Endothelial cell of umbilical vein (primary cell): ENCODE measurements at regions not wholly inside any gene's neighbourhood (a gene's known extent, or its start where the extent isn't known, plus 50 kb on each side); places are given as distances from the start of the nearest gene placed in this dataset.

Source experiments
- BruUV-seq: library from RNA; stranded (reverse); fragments of 400-500 nt; replicated peaks from 2 replicates; lab custom pipeline; 2021; lab: Mats Ljungman, UMichigan
- CTCF ChIA-PET: fragments of 300-600, 350-600 bp; sonication (Branson Sonifier 250); formaldehyde crosslinking; loops from one replicate; lab custom pipeline; 2021; ENCODE audit warnings: antibody characterized with exemption, inconsistent platforms; lab: Charles Lee
- POLR2A ChIA-PET: fragments of 300-600, 350-600 bp; sonication (Branson Sonifier 250); formaldehyde crosslinking; loops from one replicate; lab custom pipeline; 2021; ENCODE audit warnings: antibody characterized with exemption, inconsistent platforms; lab: Charles Lee
- DNase-seq: peaks from one replicate; pipeline ENCODE4 v3.0.0-alpha.2; 2011; ENCODE audit warnings: low read depth, low spot score
- FAIRE-seq: peaks from 2 replicates; lab custom pipeline; 2011; peaks lifted over from hg19 to GRCh38; lab: Jason Lieb, UNC
- H2AFZ ChIP-seq: 2 replicates; pipeline ENCODE4 v1.6.0; 2012; ENCODE audit warnings: low read depth, low read length, control low read depth, inconsistent platforms
- H3K27ac ChIP-seq: 2 replicates; pipeline ENCODE4 v1.5.1; 2011; ENCODE audit warnings: low read depth, mild to moderate bottlenecking, control low read depth, low read length, moderate library complexity; ENCODE audit not compliant: insufficient read depth
- H3K27me3 ChIP-seq, 2 experiments: 2 replicates each; pipeline versions ENCODE4 v1.6.0 to v1.6.1; 2011; ENCODE audit warnings: low read length in 2 of 2, mixed read lengths in 1 of 2; ENCODE audit not compliant: control insufficient read depth in 2 of 2, insufficient read depth in 2 of 2
- H3K36me3 ChIP-seq, 2 experiments: 2 replicates in 1 of 2; 3 replicates in 1 of 2; pipeline ENCODE4 v1.5.1; 2011; ENCODE audit warnings: low read length in 2 of 2, mild to moderate bottlenecking in 1 of 2, moderate library complexity in 1 of 2; ENCODE audit not compliant: control insufficient read depth in 2 of 2, insufficient read depth in 2 of 2; ENCODE audit errors: extremely low read depth in 1 of 2
- H3K4me1 ChIP-seq: 3 replicates; pipeline ENCODE4 v1.5.1; 2011; ENCODE audit warnings: mild to moderate bottlenecking, low read length; ENCODE audit not compliant: control insufficient read depth, insufficient read depth; ENCODE audit errors: extremely low read depth
- H3K4me2 ChIP-seq: 2 replicates; pipeline ENCODE4 v1.6.1; 2011; ENCODE audit warnings: low read length, control low read depth, mixed read lengths; ENCODE audit not compliant: insufficient read depth
- H3K4me3 ChIP-seq, 3 experiments: fragments of 200-600 bp in 1 of 3; sonication (generic), shearing (Covaris generic) in 1 of 3; replicated peaks in 1 of 3; 2 replicates each; pipeline ENCODE4 v1.5.1; 2011 to 2016; ENCODE audit warnings: control low read depth in 3 of 3, low read length in 3 of 3, mild to moderate bottlenecking in 2 of 3, inconsistent platforms in 1 of 3, low read depth in 1 of 3, moderate library complexity in 1 of 3; ENCODE audit not compliant: insufficient read depth in 1 of 3
- H3K79me2 ChIP-seq: 2 replicates; pipeline ENCODE4 v1.6.0; 2012; ENCODE audit warnings: low read length, inconsistent platforms; ENCODE audit not compliant: control insufficient read depth, insufficient read depth
- H3K9ac ChIP-seq: replicated peaks from 2 replicates; pipeline ENCODE3; 2011; ENCODE audit warnings: low read length, control low read depth; ENCODE audit not compliant: insufficient read depth; ENCODE audit errors: extremely low read depth
- H3K9me1 ChIP-seq: replicated peaks from 3 replicates; pipeline ENCODE4 v1.6.0; 2011; ENCODE audit warnings: mild to moderate bottlenecking, low read length; ENCODE audit not compliant: control insufficient read depth, insufficient read depth; ENCODE audit errors: extremely low read depth
- H3K9me3 ChIP-seq: replicated peaks from 2 replicates; pipeline ENCODE4 v1.5.1; 2012; ENCODE audit warnings: low read length, inconsistent platforms; ENCODE audit not compliant: control insufficient read depth, insufficient read depth
- H4K20me1 ChIP-seq: replicated peaks from 2 replicates; pipeline ENCODE3; 2011; ENCODE audit warnings: mild to moderate bottlenecking, low read length; ENCODE audit not compliant: control insufficient read depth, insufficient read depth; ENCODE audit errors: extremely low read depth
- EZH2 ChIP-seq: IDR thresholded peaks from 2 replicates; pipeline ENCODE4 v1.6.1; 2012; ENCODE audit warnings: borderline replicate concordance, low read depth, mild to moderate bottlenecking, moderate library complexity, low read length, inconsistent platforms; ENCODE audit not compliant: severe bottlenecking
- FOS ChIP-seq: IDR thresholded peaks from 2 replicates; pipeline ENCODE4 v1.6.1; 2011; ENCODE audit warnings: mild to moderate bottlenecking, low read length, moderate library complexity, borderline replicate concordance; ENCODE audit not compliant: insufficient read depth
- GATA2 ChIP-seq: IDR thresholded peaks from 2 replicates; pipeline ENCODE4 v1.7.0; 2011; ENCODE audit warnings: low read depth, mild to moderate bottlenecking, moderate library complexity, mixed read lengths, low read length; ENCODE audit not compliant: insufficient read length, insufficient read depth
- JUN ChIP-seq: IDR thresholded peaks from 2 replicates; pipeline ENCODE4 v1.6.1; 2011; ENCODE audit warnings: borderline replicate concordance, low read depth; ENCODE audit not compliant: insufficient read length, insufficient read depth
- MYC ChIP-seq: IDR thresholded peaks from one replicate; pipeline ENCODE4 v1.6.1; 2011; ENCODE audit warnings: mild to moderate bottlenecking, low read depth, low read length
- POLR2A ChIP-seq: IDR thresholded peaks from 2 replicates; pipeline ENCODE4 v1.6.1; 2012; ENCODE audit warnings: low read depth, mild to moderate bottlenecking, control low read depth, low read length
- POLR2AphosphoS5 ChIP-seq: IDR thresholded peaks from 2 replicates; pipeline ENCODE4 v1.6.1; 2012; ENCODE audit warnings: low read depth, mild to moderate bottlenecking, control low read depth, low read length, moderate library complexity; ENCODE audit not compliant: insufficient read depth
- dilution Hi-C: fragments of 300-500 bp; cut with MboI; formaldehyde crosslinking; loops from one replicate; pipeline ENCODE4 v1.15.0; 2019; ENCODE audit warnings: low sequenced_read_pairs; ENCODE audit not compliant: extremely low pct_ligation_motif_present
- intact Hi-C: fragments of 100-400 bp; cut with micrococcal nuclease; formaldehyde crosslinking; loops from one replicate; pipeline ENCODE4 v1.10.0; 2022
- TF ChIP-seq, protein P1 (sequence below): IDR thresholded peaks from 2 replicates; pipeline ENCODE4 v1.6.1; 2011; ENCODE audit not compliant: insufficient read depth, insufficient read length
- TF ChIP-seq, protein P2 (sequence below), 2 donors: IDR thresholded peaks; 1 replicate in 1 of 2; 2 replicates in 1 of 2; pipeline ENCODE4 v1.5.1; 2011; ENCODE audit warnings: low read length in 2 of 2, mild to moderate bottlenecking in 2 of 2, moderate library complexity in 2 of 2, control low read depth in 1 of 2, inconsistent platforms in 1 of 2, low read depth in 1 of 2; ENCODE audit not compliant: insufficient read depth in 1 of 2; ENCODE audit errors: extremely low read depth in 1 of 2

DNA sequence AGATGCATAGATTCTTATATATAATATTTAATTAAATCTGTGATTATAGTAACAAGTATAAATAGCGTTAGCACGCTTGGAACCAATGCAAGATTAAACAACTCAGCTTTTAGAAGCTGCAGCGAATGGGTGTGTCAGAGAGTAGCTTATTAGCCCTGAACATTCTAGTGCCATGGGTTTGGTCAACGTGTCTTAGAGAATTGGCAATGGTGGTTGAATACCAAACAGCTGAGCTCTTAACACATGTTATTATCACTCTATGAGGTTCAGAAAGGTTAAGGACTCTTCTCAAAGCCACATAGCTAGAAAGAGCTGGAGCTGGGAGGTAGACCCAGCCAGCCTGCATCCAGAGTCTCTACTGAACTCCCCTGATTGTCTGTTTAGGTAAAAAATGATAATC is 284.2 kb upstream of the CHD6 start:
- Histone ChIP-seq H3K4me3 (no peak overlapping the region), H3K9ac (no peak overlapping the region), H3K9me3 (no peaks in the 10 kb centered on the region), H3K27ac (no peak overlapping the region), H3K9me1 (no peaks in the 10 kb centered on the region), H2AFZ (no peak overlapping the region), H3K36me3 (no peaks in the 10 kb centered on the region), H3K27me3 (no peaks in the 10 kb centered on the region), H3K4me2 (no peak overlapping the region), H3K79me2 (no peaks in the 10 kb centered on the region), H4K20me1 (no peaks in the 10 kb centered on the region), H3K4me1 (no peaks in the 10 kb centered on the region)
- CTCF ChIA-PET, result no interaction called here
- FAIRE-seq, result no peak
- TF ChIP-seq POLR2A, result no peak
- TF ChIP-seq GATA2, result no peak
- TF ChIP-seq, protein P1, sequence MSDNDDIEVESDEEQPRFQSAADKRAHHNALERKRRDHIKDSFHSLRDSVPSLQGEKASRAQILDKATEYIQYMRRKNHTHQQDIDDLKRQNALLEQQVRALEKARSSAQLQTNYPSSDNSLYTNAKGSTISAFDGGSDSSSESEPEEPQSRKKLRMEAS, result no peak
- no peak for TF ChIP-seq POLR2AphosphoS5
- TF ChIP-seq FOS, result no peak
- TF ChIP-seq MYC, result no peak
- TF ChIP-seq EZH2, result no peak
- no peak for TF ChIP-seq JUN
- TF ChIP-seq, protein P2, sequence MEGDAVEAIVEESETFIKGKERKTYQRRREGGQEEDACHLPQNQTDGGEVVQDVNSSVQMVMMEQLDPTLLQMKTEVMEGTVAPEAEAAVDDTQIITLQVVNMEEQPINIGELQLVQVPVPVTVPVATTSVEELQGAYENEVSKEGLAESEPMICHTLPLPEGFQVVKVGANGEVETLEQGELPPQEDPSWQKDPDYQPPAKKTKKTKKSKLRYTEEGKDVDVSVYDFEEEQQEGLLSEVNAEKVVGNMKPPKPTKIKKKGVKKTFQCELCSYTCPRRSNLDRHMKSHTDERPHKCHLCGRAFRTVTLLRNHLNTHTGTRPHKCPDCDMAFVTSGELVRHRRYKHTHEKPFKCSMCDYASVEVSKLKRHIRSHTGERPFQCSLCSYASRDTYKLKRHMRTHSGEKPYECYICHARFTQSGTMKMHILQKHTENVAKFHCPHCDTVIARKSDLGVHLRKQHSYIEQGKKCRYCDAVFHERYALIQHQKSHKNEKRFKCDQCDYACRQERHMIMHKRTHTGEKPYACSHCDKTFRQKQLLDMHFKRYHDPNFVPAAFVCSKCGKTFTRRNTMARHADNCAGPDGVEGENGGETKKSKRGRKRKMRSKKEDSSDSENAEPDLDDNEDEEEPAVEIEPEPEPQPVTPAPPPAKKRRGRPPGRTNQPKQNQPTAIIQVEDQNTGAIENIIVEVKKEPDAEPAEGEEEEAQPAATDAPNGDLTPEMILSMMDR (IDR thresholded peaks at IDR 0.05; ENCODE audit: extremely low read depth in 1 of 2, insufficient read depth in 1 of 2, low read depth in 1 of 2, low read length in 2 of 2), result no peak
- POLR2A ChIA-PET, result no interaction called here
- no peak for DNase-seq
- dilution Hi-C loops, result no loop called here
- BruUV-seq, result no TSS peak
- intact Hi-C loops, result no loop called here
